ENCODE measurements at regions not wholly inside any gene's neighbourhood (a gene's known extent, or its start where the extent isn't known, plus 50 kb on each side); places are given as distances from the start of the nearest gene placed in this dataset.
"Not testable (repeated sequence)": the region's sequence is repeated elsewhere in the genome, so short reads cannot be mapped to it uniquely, and the experiment has no call there.

- H3K27ac ChIP-seq: no peak overlapping the region
- TF ChIP-seq CTCF (conservative IDR thresholded peaks at IDR 0.05): no peak
- TF ChIP-seq ZFX (IDR thresholded peaks at IDR 0.05): no peak
These were observed 272.9 kb downstream of the KLHL13 start for GRCh38 chrX:117843749-117844148.

GRCh38 chrX:117840645-117841044 lies 276.0 kb downstream of the KLHL13 start:
- H3K27ac ChIP-seq: no peak overlapping the region
- TF ChIP-seq ZFX (IDR thresholded peaks at IDR 0.05) (no peak), CTCF (conservative IDR thresholded peaks at IDR 0.05) (no peak)

GRCh38 chrX:117839544-117839943 lies 277.1 kb downstream of the KLHL13 start:
- peak; percentile 28 for TF ChIP-seq CTCF (conservative IDR thresholded peaks at IDR 0.05)
- no peak for TF ChIP-seq ZFX (IDR thresholded peaks at IDR 0.05)

GRCh38 chrX:117838581-117839331 lies 277.9 kb downstream of the KLHL13 start:
- no peak overlapping the region for H3K27ac ChIP-seq
- TF ChIP-seq ZFX (IDR thresholded peaks at IDR 0.05) (no peak), CTCF (conservative IDR thresholded peaks at IDR 0.05) (no peak)

More at GRCh38 chrX:117839544-117839943, 277.1 kb downstream of the KLHL13 start:
- H3K27ac ChIP-seq: no peak overlapping the region

GRCh38 chrX:117835034-117835433 lies 281.6 kb downstream of the KLHL13 start:
- no peak overlapping the region for H3K27ac ChIP-seq
- no peak for TF ChIP-seq CTCF (conservative IDR thresholded peaks at IDR 0.05)
- TF ChIP-seq ZFX (IDR thresholded peaks at IDR 0.05): no peak

- TF ChIP-seq ZFX (IDR thresholded peaks at IDR 0.05) (no peak), CTCF (conservative IDR thresholded peaks at IDR 0.05) (no peak)
- H3K27ac ChIP-seq: no peak overlapping the region
These were observed 282.5 kb downstream of the KLHL13 start for GRCh38 chrX:117834076-117834475.

GRCh38 chrX:117821472-117821871 lies 295.1 kb downstream of the KLHL13 start:
- not testable (repeated sequence) for H3K27ac ChIP-seq

GRCh38 chrX:117808426-117808825 lies 308.2 kb downstream of the KLHL13 start:
- TF ChIP-seq CTCF (conservative IDR thresholded peaks at IDR 0.05) (no peak), ZFX (IDR thresholded peaks at IDR 0.05) (no peak)

More at GRCh38 chrX:117808426-117808825, 308.2 kb downstream of the KLHL13 start:
- no peak overlapping the region for H3K27ac ChIP-seq
